HL-60 (cell line): ENCODE measurements at regions not wholly inside any gene's neighbourhood (a gene's known extent, or its start where the extent isn't known, plus 50 kb on each side); places are given as distances from the start of the nearest gene placed in this dataset.

Experiments used
- DNase-seq, 2 experiments: peaks; one replicate each; pipeline ENCODE4 v3.0.0-alpha.2; 2010 to 2020; ENCODE audit warnings: low read depth in 1 of 2, low spot score in 1 of 2
- H3K27ac ChIP-seq: fragments of 250-450 bp; sonication (Bioruptor Pico); replicated peaks from 2 replicates; pipeline ENCODE4 v1.5.1; 2020; ENCODE audit warnings: mild to moderate bottlenecking, moderate library complexity
- H3K27me3 ChIP-seq: fragments of 250-450 bp; sonication (Bioruptor Pico); 2 replicates; pipeline ENCODE4 v1.5.1; 2021; ENCODE audit warnings: mild to moderate bottlenecking, moderate library complexity; ENCODE audit not compliant: insufficient read depth, poor library complexity, severe bottlenecking
- H3K4me3 ChIP-seq: replicated peaks from 2 replicates; pipeline ENCODE4 v1.5.1; 2011; ENCODE audit warnings: mild to moderate bottlenecking, control low read depth, low read length; ENCODE audit not compliant: insufficient read depth
- GABPA ChIP-seq: IDR thresholded peaks from 2 replicates; pipeline ENCODE4 v1.6.1; 2012; ENCODE audit warnings: low read depth
- POLR2AphosphoS5 ChIP-seq: IDR thresholded peaks from 2 replicates; pipeline ENCODE4 v1.6.1; 2012; ENCODE audit warnings: low read depth
- SPI1 ChIP-seq: IDR thresholded peaks from 2 replicates; pipeline ENCODE4 v1.6.1; 2012; ENCODE audit warnings: low read depth, mild to moderate bottlenecking, borderline replicate concordance
- TF ChIP-seq, protein P1 (sequence below): IDR thresholded peaks from 2 replicates; pipeline ENCODE4 v1.6.1; 2012; ENCODE audit warnings: low read depth; ENCODE audit not compliant: insufficient replicate concordance
- TF ChIP-seq, protein P2 (sequence below): IDR thresholded peaks from one replicate; pipeline ENCODE4 v1.5.1; 2011; ENCODE audit warnings: low read length, control low read depth, inconsistent platforms; ENCODE audit not compliant: insufficient read depth

DNA sequence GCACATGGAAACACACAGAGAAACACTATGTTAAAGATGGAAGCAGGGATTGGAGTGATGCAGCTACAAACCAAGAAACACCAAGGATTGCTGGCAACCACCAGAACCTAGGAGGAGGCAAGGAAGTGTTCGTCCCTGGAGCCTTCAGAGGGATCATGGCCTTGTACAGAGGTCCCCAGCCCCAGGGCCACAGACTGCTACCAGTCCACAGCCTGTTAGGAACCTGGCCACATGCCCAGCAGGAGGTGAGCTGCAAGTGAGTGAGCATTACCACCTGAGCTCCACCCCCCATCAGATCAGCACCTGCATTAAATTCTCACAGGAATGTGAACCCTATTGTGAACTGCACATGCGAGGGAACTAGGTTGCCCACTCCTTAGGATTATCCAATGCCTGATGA, 505.7 kb upstream of the MDFIC2 start:
- TF ChIP-seq SPI1, result no peak
- TF ChIP-seq POLR2AphosphoS5, result no peak
- no peak for TF ChIP-seq GABPA
- TF ChIP-seq, protein P1, sequence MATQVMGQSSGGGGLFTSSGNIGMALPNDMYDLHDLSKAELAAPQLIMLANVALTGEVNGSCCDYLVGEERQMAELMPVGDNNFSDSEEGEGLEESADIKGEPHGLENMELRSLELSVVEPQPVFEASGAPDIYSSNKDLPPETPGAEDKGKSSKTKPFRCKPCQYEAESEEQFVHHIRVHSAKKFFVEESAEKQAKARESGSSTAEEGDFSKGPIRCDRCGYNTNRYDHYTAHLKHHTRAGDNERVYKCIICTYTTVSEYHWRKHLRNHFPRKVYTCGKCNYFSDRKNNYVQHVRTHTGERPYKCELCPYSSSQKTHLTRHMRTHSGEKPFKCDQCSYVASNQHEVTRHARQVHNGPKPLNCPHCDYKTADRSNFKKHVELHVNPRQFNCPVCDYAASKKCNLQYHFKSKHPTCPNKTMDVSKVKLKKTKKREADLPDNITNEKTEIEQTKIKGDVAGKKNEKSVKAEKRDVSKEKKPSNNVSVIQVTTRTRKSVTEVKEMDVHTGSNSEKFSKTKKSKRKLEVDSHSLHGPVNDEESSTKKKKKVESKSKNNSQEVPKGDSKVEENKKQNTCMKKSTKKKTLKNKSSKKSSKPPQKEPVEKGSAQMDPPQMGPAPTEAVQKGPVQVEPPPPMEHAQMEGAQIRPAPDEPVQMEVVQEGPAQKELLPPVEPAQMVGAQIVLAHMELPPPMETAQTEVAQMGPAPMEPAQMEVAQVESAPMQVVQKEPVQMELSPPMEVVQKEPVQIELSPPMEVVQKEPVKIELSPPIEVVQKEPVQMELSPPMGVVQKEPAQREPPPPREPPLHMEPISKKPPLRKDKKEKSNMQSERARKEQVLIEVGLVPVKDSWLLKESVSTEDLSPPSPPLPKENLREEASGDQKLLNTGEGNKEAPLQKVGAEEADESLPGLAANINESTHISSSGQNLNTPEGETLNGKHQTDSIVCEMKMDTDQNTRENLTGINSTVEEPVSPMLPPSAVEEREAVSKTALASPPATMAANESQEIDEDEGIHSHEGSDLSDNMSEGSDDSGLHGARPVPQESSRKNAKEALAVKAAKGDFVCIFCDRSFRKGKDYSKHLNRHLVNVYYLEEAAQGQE, result no peak
- TF ChIP-seq, protein P2, sequence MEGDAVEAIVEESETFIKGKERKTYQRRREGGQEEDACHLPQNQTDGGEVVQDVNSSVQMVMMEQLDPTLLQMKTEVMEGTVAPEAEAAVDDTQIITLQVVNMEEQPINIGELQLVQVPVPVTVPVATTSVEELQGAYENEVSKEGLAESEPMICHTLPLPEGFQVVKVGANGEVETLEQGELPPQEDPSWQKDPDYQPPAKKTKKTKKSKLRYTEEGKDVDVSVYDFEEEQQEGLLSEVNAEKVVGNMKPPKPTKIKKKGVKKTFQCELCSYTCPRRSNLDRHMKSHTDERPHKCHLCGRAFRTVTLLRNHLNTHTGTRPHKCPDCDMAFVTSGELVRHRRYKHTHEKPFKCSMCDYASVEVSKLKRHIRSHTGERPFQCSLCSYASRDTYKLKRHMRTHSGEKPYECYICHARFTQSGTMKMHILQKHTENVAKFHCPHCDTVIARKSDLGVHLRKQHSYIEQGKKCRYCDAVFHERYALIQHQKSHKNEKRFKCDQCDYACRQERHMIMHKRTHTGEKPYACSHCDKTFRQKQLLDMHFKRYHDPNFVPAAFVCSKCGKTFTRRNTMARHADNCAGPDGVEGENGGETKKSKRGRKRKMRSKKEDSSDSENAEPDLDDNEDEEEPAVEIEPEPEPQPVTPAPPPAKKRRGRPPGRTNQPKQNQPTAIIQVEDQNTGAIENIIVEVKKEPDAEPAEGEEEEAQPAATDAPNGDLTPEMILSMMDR, result no peak
- no peaks in the 10 kb centered on the region for H3K27me3 ChIP-seq
- H3K4me3 ChIP-seq, result no peak overlapping the region
- no peak for DNase-seq
- no peak overlapping the region for H3K27ac ChIP-seq

DNA sequence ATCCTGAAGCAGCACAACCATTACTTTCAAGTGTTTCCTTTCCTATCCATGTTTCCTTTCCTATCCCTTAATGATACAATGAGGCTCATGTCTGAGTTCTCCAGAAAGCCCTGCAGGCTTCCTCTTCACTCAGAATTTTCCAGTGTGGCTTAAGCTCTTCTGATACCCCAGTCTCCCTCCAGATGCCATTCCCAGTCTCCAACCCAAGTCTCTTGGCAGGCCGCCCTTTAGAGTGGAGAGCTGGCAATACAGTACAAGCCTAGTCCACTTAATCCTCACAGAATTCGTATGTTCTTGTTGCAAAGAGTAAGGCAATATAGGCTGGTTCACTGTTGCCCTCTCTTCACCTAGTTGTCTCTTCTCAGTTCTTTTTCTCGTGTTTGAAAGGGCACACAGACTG, 503.9 kb upstream of the MDFIC2 start:
- TF ChIP-seq GABPA, result no peak
- no peak for TF ChIP-seq POLR2AphosphoS5
- TF ChIP-seq, protein P2, result no peak
- no peak for TF ChIP-seq SPI1
- TF ChIP-seq, protein P1, result no peak

DNA sequence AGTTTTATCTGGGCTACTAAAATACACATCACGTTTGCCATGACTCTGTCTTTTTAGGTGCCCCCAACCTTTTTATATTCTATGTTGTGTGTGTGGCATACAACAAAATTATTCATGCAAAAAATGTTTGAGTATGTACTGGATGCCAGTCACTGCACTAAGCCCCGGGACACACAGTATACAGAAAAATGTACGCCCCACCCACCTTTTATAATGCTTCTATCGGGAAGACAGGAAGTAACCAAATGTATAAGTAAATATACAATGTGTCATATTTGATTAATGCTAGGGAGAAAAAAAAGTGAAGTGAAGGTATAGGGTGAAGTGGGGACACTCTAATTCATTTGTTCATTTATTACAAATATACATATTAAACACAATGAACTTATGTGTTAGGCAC, 503.4 kb upstream of the MDFIC2 start:
- no peak for DNase-seq
- Histone ChIP-seq H3K27ac (no peak overlapping the region), H3K27me3 (no peaks in the 10 kb centered on the region), H3K4me3 (no peak overlapping the region)
- TF ChIP-seq, protein P2, result no peak
- TF ChIP-seq, protein P1, result no peak
- no peak for TF ChIP-seq SPI1
- TF ChIP-seq GABPA, result no peak
- TF ChIP-seq POLR2AphosphoS5, result no peak

More for the DNA sequence above, 503.9 kb upstream of the MDFIC2 start:
- no peak for DNase-seq
- no peak overlapping the region for H3K27ac ChIP-seq
- H3K4me3 ChIP-seq, result no peak overlapping the region
- H3K27me3 ChIP-seq, result no peaks in the 10 kb centered on the region
